Epithelial cell of esophagus (primary cell): ENCODE measurements at regions not wholly inside any gene's neighbourhood (a gene's known extent, or its start where the extent isn't known, plus 50 kb on each side); places are given as distances from the start of the nearest gene placed in this dataset.
A peak's percentile ranks its signal among the peaks of the same experiment; 100 is the strongest.

Experiments
- DNase-seq: peaks from one replicate; pipeline ENCODE4 v3.0.0; 2010; ENCODE audit warnings: low read depth
- H3K4me3 ChIP-seq: 2 replicates; pipeline ENCODE4 v1.5.1; 2011; ENCODE audit warnings: mild to moderate bottlenecking, low read length, control low read depth
- TF ChIP-seq, protein P1 (sequence below): IDR thresholded peaks from 2 replicates; pipeline ENCODE4 v1.5.1; 2011; ENCODE audit warnings: low read depth, mild to moderate bottlenecking, low read length, control low read depth, inconsistent platforms; ENCODE audit not compliant: insufficient read depth; ENCODE audit errors: missing control alignments

- no peak overlapping the region for H3K4me3 ChIP-seq
- DNase-seq, result no peak
- TF ChIP-seq, protein P1, sequence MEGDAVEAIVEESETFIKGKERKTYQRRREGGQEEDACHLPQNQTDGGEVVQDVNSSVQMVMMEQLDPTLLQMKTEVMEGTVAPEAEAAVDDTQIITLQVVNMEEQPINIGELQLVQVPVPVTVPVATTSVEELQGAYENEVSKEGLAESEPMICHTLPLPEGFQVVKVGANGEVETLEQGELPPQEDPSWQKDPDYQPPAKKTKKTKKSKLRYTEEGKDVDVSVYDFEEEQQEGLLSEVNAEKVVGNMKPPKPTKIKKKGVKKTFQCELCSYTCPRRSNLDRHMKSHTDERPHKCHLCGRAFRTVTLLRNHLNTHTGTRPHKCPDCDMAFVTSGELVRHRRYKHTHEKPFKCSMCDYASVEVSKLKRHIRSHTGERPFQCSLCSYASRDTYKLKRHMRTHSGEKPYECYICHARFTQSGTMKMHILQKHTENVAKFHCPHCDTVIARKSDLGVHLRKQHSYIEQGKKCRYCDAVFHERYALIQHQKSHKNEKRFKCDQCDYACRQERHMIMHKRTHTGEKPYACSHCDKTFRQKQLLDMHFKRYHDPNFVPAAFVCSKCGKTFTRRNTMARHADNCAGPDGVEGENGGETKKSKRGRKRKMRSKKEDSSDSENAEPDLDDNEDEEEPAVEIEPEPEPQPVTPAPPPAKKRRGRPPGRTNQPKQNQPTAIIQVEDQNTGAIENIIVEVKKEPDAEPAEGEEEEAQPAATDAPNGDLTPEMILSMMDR, result no peak
Observed at GRCh38 chr11:31947051-31947450, 135.9 kb upstream of the PAX6 start.

GRCh38 chr11:31943056-31943780, 132.1 kb upstream of the PAX6 start:
- TF ChIP-seq, protein P1, result no peak
- no peak overlapping the region for H3K4me3 ChIP-seq
- no peak for DNase-seq

GRCh38 chr11:31940371-31941037, 129.4 kb upstream of the PAX6 start:
- H3K4me3 ChIP-seq, result no peak overlapping the region
- TF ChIP-seq, protein P1, result no peak
- no peak for DNase-seq

GRCh38 chr11:31939004-31939403, 127.9 kb upstream of the PAX6 start:
- TF ChIP-seq, protein P1, result no peak
- DNase-seq, result no peak
- no peak overlapping the region for H3K4me3 ChIP-seq

GRCh38 chr11:31936312-31936711, 125.2 kb upstream of the PAX6 start:
- TF ChIP-seq, protein P1, result no peak
- DNase-seq, result peak; percentile 46

GRCh38 chr11:31932879-31933278, 121.8 kb upstream of the PAX6 start:
- H3K4me3 ChIP-seq, result no peak overlapping the region
- DNase-seq, result no peak
- TF ChIP-seq, protein P1, result no peak

More at GRCh38 chr11:31936312-31936711, 125.2 kb upstream of the PAX6 start:
- no peak overlapping the region for H3K4me3 ChIP-seq

GRCh38 chr11:31927982-31928381, 116.9 kb upstream of the PAX6 start:
- TF ChIP-seq, protein P1, result no peak
- no peak for DNase-seq
- H3K4me3 ChIP-seq, result no peak overlapping the region
